ENCODE measurements at regions not wholly inside any gene's neighbourhood (a gene's known extent, or its start where the extent isn't known, plus 50 kb on each side); places are given as distances from the start of the nearest gene placed in this dataset.
"Not testable (repeated sequence)": the region's sequence is repeated elsewhere in the genome, so short reads cannot be mapped to it uniquely, and the experiment has no call there.

DNA sequence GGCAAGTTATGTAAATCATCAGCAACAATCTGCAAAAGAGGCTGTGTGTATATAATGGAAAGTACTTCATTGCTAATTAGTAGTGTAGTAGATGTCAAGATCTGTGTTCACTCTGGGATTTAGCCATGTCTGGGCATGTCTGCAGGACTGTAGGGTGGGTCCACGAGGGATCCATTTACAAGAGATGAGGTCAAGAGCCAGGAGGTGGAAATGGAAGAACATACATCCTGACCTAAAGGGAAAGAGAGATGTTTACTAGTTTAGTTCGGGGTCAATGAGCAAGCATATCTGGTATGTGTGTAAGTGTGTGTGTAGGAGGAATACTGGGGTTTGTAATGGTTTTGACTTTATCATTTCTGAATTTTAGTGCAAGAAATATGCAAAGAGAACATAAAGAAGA, 171.5 kb upstream of the NANOGP8 start:
- ATAC-seq (no peak), DNase-seq (no peak)
- CTCF ChIA-PET: no interaction called here

DNA sequence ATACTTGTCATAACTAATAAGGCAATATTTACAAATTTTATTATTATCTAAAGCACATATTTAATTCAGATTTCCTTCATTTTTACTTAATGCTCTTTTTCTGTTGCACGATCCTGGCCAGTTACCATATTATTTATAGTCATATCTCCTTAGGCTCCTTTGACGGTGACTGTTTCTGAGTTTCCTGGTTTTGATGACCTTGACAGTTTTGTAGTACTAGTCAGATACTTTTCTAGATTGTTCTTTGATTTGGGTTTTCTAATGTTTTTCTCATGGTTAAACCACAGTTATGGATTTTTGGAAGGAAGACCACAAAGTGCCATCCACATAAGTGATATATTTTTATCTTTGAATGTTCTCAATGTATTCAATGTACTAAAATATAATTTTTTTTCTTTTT, 171.0 kb upstream of the NANOGP8 start:
- intact Hi-C loops (cut with micrococcal nuclease): no loop called here
- H4K20me1 ChIP-seq (ENCODE audit: low read length): no peaks in the 10 kb centered on the region
- TF ChIP-seq EZH2 (IDR thresholded peaks at IDR 0.05; ENCODE audit: low read length, unreplicated experiment): no peak
- TF ChIP-seq, protein P1, sequence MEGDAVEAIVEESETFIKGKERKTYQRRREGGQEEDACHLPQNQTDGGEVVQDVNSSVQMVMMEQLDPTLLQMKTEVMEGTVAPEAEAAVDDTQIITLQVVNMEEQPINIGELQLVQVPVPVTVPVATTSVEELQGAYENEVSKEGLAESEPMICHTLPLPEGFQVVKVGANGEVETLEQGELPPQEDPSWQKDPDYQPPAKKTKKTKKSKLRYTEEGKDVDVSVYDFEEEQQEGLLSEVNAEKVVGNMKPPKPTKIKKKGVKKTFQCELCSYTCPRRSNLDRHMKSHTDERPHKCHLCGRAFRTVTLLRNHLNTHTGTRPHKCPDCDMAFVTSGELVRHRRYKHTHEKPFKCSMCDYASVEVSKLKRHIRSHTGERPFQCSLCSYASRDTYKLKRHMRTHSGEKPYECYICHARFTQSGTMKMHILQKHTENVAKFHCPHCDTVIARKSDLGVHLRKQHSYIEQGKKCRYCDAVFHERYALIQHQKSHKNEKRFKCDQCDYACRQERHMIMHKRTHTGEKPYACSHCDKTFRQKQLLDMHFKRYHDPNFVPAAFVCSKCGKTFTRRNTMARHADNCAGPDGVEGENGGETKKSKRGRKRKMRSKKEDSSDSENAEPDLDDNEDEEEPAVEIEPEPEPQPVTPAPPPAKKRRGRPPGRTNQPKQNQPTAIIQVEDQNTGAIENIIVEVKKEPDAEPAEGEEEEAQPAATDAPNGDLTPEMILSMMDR (conservative IDR thresholded peaks at IDR 0.05; ENCODE audit: low read depth, low read length): no peak
- TF ChIP-seq EZH2phosphoT487 (IDR thresholded peaks at IDR 0.05; ENCODE audit: borderline replicate concordance, low read length): no peak
- DNase-seq (no peak), ATAC-seq (no peak)
- POLR2A ChIA-PET (ENCODE audit: unreplicated experiment): no interaction called here
- no peak overlapping the region for H3K4me3 ChIP-seq (ENCODE audit: low read length)
- H3K79me2 ChIP-seq (ENCODE audit: low read length): no peaks in the 10 kb centered on the region
- H3K9ac ChIP-seq (ENCODE audit: low read length): no peak overlapping the region
- no peaks in the 10 kb centered on the region for H3K36me3 ChIP-seq (ENCODE audit: low read depth, low read length)
- H3K4me1 ChIP-seq (ENCODE audit: insufficient read depth, low read length): no peaks in the 10 kb centered on the region
- no peaks in the 10 kb centered on the region for H3K9me3 ChIP-seq (ENCODE audit: low read length)
- no peak overlapping the region for H3K4me2 ChIP-seq (ENCODE audit: low read length)
- no peak overlapping the region for H3K27ac ChIP-seq (ENCODE audit: low read length)
- H3K27me3 ChIP-seq (ENCODE audit: low read length): no peaks in the 10 kb centered on the region
- H3K9me2 ChIP-seq (replicated peaks; ENCODE audit: low read length): no peaks in the 10 kb centered on the region
- CTCF ChIA-PET: no interaction called here
- H2AFZ ChIP-seq (ENCODE audit: low read length): no peak overlapping the region
- no TSS peak for BruUV-seq (replicated peaks)
- no peaks in the 10 kb centered on the region for H3F3A ChIP-seq (ENCODE audit: low read length, unreplicated experiment)

More for the DNA sequence above, 171.5 kb upstream of the NANOGP8 start:
- Histone ChIP-seq H3K27ac (ENCODE audit: low read length) (no peak overlapping the region), H3K36me3 (ENCODE audit: low read depth, low read length) (no peaks in the 10 kb centered on the region), H3K4me1 (ENCODE audit: insufficient read depth, low read length) (no peaks in the 10 kb centered on the region), H3K9ac (ENCODE audit: low read length) (no peak overlapping the region), H3K9me3 (ENCODE audit: low read length) (no peaks in the 10 kb centered on the region), H3F3A (ENCODE audit: low read length, unreplicated experiment) (no peaks in the 10 kb centered on the region), H4K20me1 (ENCODE audit: low read length) (no peaks in the 10 kb centered on the region), H3K9me2 (replicated peaks; ENCODE audit: low read length) (no peaks in the 10 kb centered on the region), H3K79me2 (ENCODE audit: low read length) (no peaks in the 10 kb centered on the region), H3K4me3 (ENCODE audit: low read length) (no peak overlapping the region), H2AFZ (ENCODE audit: low read length) (no peak overlapping the region), H3K4me2 (ENCODE audit: low read length) (no peak overlapping the region), H3K27me3 (ENCODE audit: low read length) (no peaks in the 10 kb centered on the region)
- BruUV-seq (replicated peaks): no TSS peak
- TF ChIP-seq EZH2 (IDR thresholded peaks at IDR 0.05; ENCODE audit: low read length, unreplicated experiment): no peak
- TF ChIP-seq, protein P1 (conservative IDR thresholded peaks at IDR 0.05; ENCODE audit: low read depth, low read length): no peak
- no peak for TF ChIP-seq EZH2phosphoT487 (IDR thresholded peaks at IDR 0.05; ENCODE audit: borderline replicate concordance, low read length)
- POLR2A ChIA-PET (ENCODE audit: unreplicated experiment): no interaction called here
- intact Hi-C loops (cut with micrococcal nuclease): no loop called here

DNA sequence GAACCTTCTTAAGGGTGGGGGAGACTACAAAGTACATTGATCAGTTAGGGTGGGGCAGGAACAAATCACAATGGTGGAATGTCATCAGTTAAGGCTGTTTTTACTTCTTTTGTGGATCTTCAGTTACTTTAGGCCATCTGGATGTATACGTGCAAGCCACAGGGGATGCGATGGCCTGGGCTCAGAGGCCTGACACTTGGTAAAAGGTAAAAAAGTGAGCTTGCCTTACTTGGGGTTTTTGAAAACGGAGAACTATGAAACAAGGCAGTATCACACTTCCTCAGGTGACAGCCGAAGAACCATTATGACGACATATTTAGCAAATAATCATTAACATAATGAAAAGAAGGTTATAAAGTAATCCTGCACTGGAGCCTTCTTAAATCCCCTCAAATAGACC, 169.8 kb upstream of the NANOGP8 start:
- H3K9me3 ChIP-seq (ENCODE audit: low read length); H3K27me3 ChIP-seq (ENCODE audit: low read length); H3K27ac ChIP-seq (ENCODE audit: low read length); H3K36me3 ChIP-seq (ENCODE audit: low read depth, low read length); H3K4me1 ChIP-seq (ENCODE audit: insufficient read depth, low read length); H3K79me2 ChIP-seq (ENCODE audit: low read length); CTCF ChIA-PET; H3K9me2 ChIP-seq (replicated peaks; ENCODE audit: low read length); H2AFZ ChIP-seq (ENCODE audit: low read length); ATAC-seq; H3F3A ChIP-seq (ENCODE audit: low read length, unreplicated experiment); H3K9ac ChIP-seq (ENCODE audit: low read length); intact Hi-C loops (cut with micrococcal nuclease); H3K4me2 ChIP-seq (ENCODE audit: low read length); H4K20me1 ChIP-seq (ENCODE audit: low read length); BruUV-seq (replicated peaks); H3K4me3 ChIP-seq (ENCODE audit: low read length); DNase-seq; POLR2A ChIA-PET (ENCODE audit: unreplicated experiment): not testable (repeated sequence)

Measured in PC-3 (cell line).